Liver (tissue), 7 donors: ENCODE measurements at regions not wholly inside any gene's neighbourhood (a gene's known extent, or its start where the extent isn't known, plus 50 kb on each side); places are given as distances from the start of the nearest gene placed in this dataset.

ENCODE experiments used
- DNase-seq: peaks from one replicate; pipeline ENCODE4 v3.0.0-alpha.2; 2017; ENCODE audit warnings: low spot score
- H3K27ac ChIP-seq, 2 donors: one replicate each; pipeline ENCODE4 v1.7.0; 2013; ENCODE audit warnings: inconsistent platforms in 2 of 2, low read length in 2 of 2, control low read depth in 1 of 2, low read depth in 1 of 2, mild to moderate bottlenecking in 1 of 2
- H3K27me3 ChIP-seq, 4 donors: one replicate each; pipeline versions ENCODE4 v1.6.1 to v1.7.0; 2013; ENCODE audit warnings: low read length in 3 of 4, inconsistent platforms in 1 of 4, mild to moderate bottlenecking in 1 of 4, moderate library complexity in 1 of 4; ENCODE audit not compliant: control insufficient read depth in 4 of 4, insufficient read depth in 4 of 4
- H3K36me3 ChIP-seq, 4 donors: one replicate each; pipeline versions ENCODE4 v1.6.1 to v1.7.0; 2013; ENCODE audit warnings: low read length in 3 of 4, mild to moderate bottlenecking in 3 of 4, low read depth in 1 of 4, moderate library complexity in 1 of 4; ENCODE audit not compliant: control insufficient read depth in 4 of 4, insufficient read depth in 3 of 4
- H3K4me1 ChIP-seq, 4 donors: one replicate each; pipeline versions ENCODE4 v1.6.1 to v1.7.0; 2013; ENCODE audit warnings: low read length in 3 of 4, mild to moderate bottlenecking in 3 of 4, moderate library complexity in 1 of 4; ENCODE audit not compliant: control insufficient read depth in 4 of 4, insufficient read depth in 4 of 4
- H3K4me3 ChIP-seq, 3 donors: one replicate each; pipeline versions ENCODE4 v1.6.1 to v1.7.0; 2013; ENCODE audit warnings: low read length in 3 of 3, control low read depth in 1 of 3, low read depth in 1 of 3, mild to moderate bottlenecking in 1 of 3
- H3K9ac ChIP-seq, 2 donors: one replicate each; pipeline ENCODE4 v1.7.0; 2013; ENCODE audit warnings: low read length in 2 of 2, mild to moderate bottlenecking in 2 of 2, moderate library complexity in 2 of 2, control low read depth in 1 of 2, low read depth in 1 of 2
- H3K9me3 ChIP-seq, 4 donors: one replicate each; pipeline versions ENCODE4 v1.6.1 to v1.7.0; 2013; ENCODE audit warnings: low read length in 3 of 4; ENCODE audit not compliant: control insufficient read depth in 4 of 4
- EGR1 ChIP-seq, 2 donors: IDR thresholded peaks; 2 replicates each; pipeline ENCODE4 v1.6.1; 2016 to 2018; ENCODE audit warnings: antibody characterized with exemption in 2 of 2, low read depth in 2 of 2
- FOXA2 ChIP-seq: IDR thresholded peaks from 2 replicates; pipeline ENCODE4 v1.6.1; 2016; ENCODE audit warnings: antibody characterized with exemption
- HNF4G ChIP-seq: IDR thresholded peaks from 2 replicates; pipeline ENCODE4 v1.6.1; 2016; ENCODE audit warnings: antibody characterized with exemption
- JUND ChIP-seq, 2 donors: IDR thresholded peaks; 2 replicates each; pipeline ENCODE4 v1.6.1; 2016; ENCODE audit warnings: antibody characterized with exemption in 2 of 2
- NR2F2 ChIP-seq: IDR thresholded peaks from 2 replicates; pipeline ENCODE4 v1.6.1; 2016; ENCODE audit warnings: antibody characterized with exemption
- RAD21 ChIP-seq, 2 donors: IDR thresholded peaks; 2 replicates each; pipeline ENCODE4 v1.6.1; 2016; ENCODE audit warnings: antibody characterized with exemption in 2 of 2, mild to moderate bottlenecking in 2 of 2
- RXRA ChIP-seq, 2 donors: IDR thresholded peaks; 2 replicates each; pipeline ENCODE4 v1.6.1; 2017 to 2018; ENCODE audit warnings: antibody characterized with exemption in 2 of 2, mild to moderate bottlenecking in 1 of 2
- SP1 ChIP-seq: IDR thresholded peaks from 2 replicates; pipeline ENCODE4 v1.6.1; 2018; ENCODE audit warnings: antibody characterized with exemption, mild to moderate bottlenecking
- TAF1 ChIP-seq: conservative IDR thresholded peaks from 2 replicates; pipeline ENCODE4 v1.6.1; 2016; ENCODE audit warnings: antibody characterized with exemption, mild to moderate bottlenecking
- YY1 ChIP-seq: IDR thresholded peaks from 2 replicates; pipeline ENCODE4 v1.6.1; 2016; ENCODE audit warnings: antibody characterized with exemption, mild to moderate bottlenecking
- WGBS: extraction: QIAGEN DNeasy Blood & Tissue Kit; methylation state at CpG from one replicate; pipeline ENCODE4 v1.1.7; 2013; 5-methylcytosine and 5-hydroxymethylcytosine counted together
- TF ChIP-seq, protein P1 (sequence below): IDR thresholded peaks from 2 replicates; pipeline ENCODE4 v1.6.1; 2016; ENCODE audit warnings: antibody characterized with exemption, mild to moderate bottlenecking
- TF ChIP-seq, protein P2 (sequence below): IDR thresholded peaks from 2 replicates; pipeline ENCODE4 v1.6.1; 2016; ENCODE audit warnings: antibody characterized with exemption
- TF ChIP-seq, protein P3 (sequence below): IDR thresholded peaks from 2 replicates; pipeline ENCODE4 v1.6.1; 2016; ENCODE audit warnings: antibody characterized with exemption
- donor health status: healthy.
- donor health status: healthy.
- donor health status: healthy.
- donor health status: healthy.

DNA sequence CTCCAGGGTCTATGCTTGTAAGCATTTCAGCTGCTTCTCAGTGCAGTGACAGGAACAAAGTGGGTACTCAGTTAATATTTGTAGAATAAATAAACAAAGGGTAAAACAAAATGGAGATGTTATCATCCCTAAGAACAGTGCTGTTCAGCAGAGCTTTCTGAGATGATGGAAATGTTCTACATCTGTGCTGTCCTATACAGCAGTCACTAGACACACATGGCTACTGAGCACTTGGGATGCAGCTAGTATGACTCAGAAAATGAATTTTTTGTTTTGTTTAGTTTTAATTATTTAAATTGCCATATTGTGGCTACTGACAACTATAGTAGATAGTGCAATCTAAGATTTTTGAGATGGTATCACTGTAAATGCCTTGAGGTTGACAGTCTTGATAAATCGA lies 283.8 kb upstream of the ADAMTS9 start (continued):
- TF ChIP-seq, protein P1, sequence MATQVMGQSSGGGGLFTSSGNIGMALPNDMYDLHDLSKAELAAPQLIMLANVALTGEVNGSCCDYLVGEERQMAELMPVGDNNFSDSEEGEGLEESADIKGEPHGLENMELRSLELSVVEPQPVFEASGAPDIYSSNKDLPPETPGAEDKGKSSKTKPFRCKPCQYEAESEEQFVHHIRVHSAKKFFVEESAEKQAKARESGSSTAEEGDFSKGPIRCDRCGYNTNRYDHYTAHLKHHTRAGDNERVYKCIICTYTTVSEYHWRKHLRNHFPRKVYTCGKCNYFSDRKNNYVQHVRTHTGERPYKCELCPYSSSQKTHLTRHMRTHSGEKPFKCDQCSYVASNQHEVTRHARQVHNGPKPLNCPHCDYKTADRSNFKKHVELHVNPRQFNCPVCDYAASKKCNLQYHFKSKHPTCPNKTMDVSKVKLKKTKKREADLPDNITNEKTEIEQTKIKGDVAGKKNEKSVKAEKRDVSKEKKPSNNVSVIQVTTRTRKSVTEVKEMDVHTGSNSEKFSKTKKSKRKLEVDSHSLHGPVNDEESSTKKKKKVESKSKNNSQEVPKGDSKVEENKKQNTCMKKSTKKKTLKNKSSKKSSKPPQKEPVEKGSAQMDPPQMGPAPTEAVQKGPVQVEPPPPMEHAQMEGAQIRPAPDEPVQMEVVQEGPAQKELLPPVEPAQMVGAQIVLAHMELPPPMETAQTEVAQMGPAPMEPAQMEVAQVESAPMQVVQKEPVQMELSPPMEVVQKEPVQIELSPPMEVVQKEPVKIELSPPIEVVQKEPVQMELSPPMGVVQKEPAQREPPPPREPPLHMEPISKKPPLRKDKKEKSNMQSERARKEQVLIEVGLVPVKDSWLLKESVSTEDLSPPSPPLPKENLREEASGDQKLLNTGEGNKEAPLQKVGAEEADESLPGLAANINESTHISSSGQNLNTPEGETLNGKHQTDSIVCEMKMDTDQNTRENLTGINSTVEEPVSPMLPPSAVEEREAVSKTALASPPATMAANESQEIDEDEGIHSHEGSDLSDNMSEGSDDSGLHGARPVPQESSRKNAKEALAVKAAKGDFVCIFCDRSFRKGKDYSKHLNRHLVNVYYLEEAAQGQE, result no peak
- TF ChIP-seq RAD21 (IDR thresholded peaks at IDR 0.05) (no peak), EGR1 (IDR thresholded peaks at IDR 0.05; ENCODE audit: low read depth in 2 of 2) (no peak), NR2F2 (no peak), TAF1 (no peak)
- TF ChIP-seq, protein P2, sequence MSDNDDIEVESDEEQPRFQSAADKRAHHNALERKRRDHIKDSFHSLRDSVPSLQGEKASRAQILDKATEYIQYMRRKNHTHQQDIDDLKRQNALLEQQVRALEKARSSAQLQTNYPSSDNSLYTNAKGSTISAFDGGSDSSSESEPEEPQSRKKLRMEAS, result no peak
- TF ChIP-seq, protein P3, sequence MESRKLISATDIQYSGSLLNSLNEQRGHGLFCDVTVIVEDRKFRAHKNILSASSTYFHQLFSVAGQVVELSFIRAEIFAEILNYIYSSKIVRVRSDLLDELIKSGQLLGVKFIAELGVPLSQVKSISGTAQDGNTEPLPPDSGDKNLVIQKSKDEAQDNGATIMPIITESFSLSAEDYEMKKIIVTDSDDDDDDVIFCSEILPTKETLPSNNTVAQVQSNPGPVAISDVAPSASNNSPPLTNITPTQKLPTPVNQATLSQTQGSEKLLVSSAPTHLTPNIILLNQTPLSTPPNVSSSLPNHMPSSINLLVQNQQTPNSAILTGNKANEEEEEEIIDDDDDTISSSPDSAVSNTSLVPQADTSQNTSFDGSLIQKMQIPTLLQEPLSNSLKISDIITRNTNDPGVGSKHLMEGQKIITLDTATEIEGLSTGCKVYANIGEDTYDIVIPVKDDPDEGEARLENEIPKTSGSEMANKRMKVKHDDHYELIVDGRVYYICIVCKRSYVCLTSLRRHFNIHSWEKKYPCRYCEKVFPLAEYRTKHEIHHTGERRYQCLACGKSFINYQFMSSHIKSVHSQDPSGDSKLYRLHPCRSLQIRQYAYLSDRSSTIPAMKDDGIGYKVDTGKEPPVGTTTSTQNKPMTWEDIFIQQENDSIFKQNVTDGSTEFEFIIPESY, result no peak

DNA sequence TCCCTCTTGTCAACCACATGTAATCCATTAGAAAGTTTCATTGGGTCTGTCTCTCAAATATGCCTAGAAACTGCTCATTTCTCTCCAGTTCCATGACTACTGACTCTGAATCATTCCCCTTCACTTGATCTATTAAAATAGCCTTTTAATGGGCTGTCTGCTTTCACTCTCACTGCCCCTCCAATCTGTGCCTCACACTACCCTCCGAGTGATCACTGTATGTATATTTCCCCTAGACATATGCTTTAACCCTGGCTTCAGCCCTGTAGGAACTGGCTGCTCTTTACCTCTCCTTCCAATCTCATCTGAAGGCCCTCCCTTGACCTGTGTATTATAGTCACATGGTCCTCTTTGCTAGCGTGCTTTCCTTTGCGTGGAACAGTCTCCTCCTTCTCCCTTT lies 282.8 kb upstream of the ADAMTS9 start:
- no peaks in the 10 kb centered on the region for H3K9me3 ChIP-seq
- H3K27ac ChIP-seq, result no peak overlapping the region
- WGBS, result 94% methylated on average over 3 of the region's 3 CpGs
- TF ChIP-seq TAF1 (no peak), SP1 (no peak), RXRA (IDR thresholded peaks at IDR 0.05) (no peak), YY1 (no peak), NR2F2 (no peak), HNF4G (no peak), FOXA2 (no peak), JUND (IDR thresholded peaks at IDR 0.05) (no peak)
- TF ChIP-seq, protein P3, result no peak
- TF ChIP-seq, protein P1, result no peak
- H3K27me3 ChIP-seq, result no peaks in the 10 kb centered on the region
- no peak overlapping the region for H3K4me3 ChIP-seq
- no peak for DNase-seq
- no peaks in the 10 kb centered on the region for H3K4me1 ChIP-seq
- no peak overlapping the region for H3K9ac ChIP-seq
- no peaks in the 10 kb centered on the region for H3K36me3 ChIP-seq
